ENCODE measurements at regions not wholly inside any gene's neighbourhood (a gene's known extent, or its start where the extent isn't known, plus 50 kb on each side); places are given as distances from the start of the nearest gene placed in this dataset.

DNA sequence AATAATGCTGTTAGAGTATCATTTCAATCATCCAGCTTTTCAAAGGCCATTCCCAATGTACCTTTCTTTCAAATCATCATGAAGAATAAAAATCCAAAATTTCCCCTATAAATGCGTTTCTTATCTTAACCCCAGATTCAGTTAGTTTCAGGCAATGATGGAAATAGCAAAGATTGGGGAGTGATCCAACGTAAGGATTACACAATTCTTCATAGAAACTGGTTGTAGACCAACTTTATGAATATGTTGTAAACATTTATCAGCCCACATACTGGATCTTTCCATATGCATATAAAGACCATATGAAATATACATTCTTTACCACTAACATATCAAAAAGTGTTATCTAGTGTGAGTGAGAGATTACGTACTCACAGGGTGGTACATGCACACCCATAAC, 92.7 kb downstream of the ZC3H11B start:
- no peak for DNase-seq

DNA sequence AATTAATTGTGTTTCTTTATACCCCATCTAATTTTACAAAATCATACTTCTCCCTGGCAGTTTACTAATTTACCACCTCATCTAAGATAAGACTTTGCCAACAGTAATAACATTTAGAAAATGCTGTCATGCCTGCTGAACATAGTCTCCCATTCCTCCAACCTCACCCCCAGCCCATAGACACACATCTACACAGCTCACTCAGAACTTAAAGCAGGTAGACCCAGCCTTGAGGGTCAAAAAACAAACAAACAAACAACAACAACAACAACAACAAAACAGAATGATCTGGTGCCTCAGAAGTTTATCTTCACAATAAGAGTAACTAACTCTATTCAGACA, 94.0 kb downstream of the ZC3H11B start:
- DNase-seq = no peak

DNA sequence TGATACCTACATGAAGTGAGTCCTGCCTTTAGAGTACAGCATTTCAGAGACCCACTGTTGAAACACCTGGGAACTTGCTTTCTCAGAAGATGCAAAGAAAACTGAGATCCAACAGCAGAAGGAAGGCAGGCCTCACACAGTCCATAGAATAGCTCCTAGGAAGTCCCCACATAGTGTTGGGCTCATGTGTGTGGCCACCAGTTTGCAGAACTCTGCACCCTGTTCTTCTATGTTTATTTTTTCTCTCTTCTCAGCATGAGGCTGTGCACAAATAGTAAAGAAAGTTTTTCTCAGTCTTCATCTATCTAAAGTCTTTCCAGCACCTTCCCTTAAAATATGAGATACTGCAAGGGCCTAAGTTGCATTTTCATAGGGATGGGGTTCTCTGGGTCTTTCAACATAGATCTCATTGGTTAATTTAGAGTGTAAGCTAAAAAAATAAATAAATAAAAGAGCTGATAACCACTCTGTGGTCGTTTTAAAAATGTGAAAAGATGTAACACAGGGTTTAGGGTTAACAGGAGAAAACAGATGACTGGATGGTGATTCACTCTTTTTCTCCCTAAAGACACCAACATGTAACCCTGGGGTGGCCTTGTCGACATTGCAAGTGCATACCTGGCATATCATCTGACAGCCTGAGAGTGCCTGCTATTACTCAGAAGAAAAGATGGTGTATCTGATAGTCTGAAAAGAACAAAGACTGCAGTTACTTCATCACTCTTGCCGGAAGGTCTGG, 94.6 kb downstream of the ZC3H11B start:
- no peak for DNase-seq

GRCh38 chr1:219517031-219517430, 95.9 kb downstream of the ZC3H11B start:
- no peak for DNase-seq

DNA sequence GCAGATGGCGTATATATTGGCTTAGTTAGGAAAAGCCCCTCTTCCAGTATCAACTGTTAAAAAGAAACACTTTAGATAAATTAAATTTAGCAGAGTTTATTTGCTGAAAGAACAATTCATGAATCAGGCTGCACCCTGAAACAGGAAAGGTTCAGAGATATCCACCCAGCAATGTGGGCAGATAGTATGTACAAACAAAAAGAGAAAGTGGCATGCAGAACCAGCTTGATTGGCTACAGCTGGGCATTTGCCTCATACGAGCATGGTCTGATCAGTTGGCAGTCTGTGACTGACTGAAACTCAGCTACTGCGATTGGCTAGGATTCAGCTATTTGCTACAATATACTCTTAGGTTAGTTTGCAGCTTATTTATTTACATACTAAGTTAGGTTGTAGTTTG, 98.2 kb downstream of the ZC3H11B start:
- DNase-seq = no peak

- DNase-seq = no peak
These were observed 105.5 kb downstream of the ZC3H11B start for GRCh38 chr1:219507437-219507836.

DNA sequence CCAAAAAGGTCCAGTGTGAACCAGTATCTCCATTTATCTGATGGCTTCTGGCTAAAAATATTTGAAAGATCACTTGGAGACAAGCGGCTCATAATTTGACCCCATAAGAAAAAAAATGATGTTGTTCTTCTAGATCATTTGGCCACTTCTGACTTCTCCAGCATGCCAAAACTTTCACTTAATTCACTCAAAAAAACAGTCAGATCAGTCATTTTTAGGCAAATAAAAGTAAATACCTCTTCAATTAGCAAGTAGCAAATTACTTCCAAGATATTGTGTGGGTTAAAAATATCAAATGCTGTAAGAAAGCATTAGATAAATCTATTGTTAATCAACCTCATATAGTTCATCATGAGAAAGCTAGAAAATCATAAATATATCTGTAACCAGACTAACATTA, 106.0 kb downstream of the ZC3H11B start:
- no peak for DNase-seq

DNA sequence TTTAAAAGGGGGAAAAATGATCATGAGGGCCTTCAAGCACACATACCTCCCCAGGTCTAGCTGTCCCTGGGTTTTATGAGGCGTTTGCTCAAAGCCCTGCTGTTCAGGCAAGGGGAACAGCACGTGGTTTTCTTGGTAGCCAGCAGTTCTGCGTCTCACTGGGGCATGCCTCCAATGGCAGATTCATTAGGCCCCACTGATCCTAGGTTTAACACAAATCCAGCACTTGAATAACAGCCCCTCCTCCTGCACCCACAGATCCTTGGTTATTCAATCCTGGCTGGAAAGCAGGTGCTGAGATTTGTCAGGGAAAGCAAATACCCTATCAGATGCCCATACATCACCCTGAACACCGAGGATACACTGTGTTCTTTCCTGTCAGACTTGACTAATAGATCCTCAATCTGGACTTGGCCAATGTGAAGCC, 106.4 kb downstream of the ZC3H11B start:
- DNase-seq = no peak

DNA sequence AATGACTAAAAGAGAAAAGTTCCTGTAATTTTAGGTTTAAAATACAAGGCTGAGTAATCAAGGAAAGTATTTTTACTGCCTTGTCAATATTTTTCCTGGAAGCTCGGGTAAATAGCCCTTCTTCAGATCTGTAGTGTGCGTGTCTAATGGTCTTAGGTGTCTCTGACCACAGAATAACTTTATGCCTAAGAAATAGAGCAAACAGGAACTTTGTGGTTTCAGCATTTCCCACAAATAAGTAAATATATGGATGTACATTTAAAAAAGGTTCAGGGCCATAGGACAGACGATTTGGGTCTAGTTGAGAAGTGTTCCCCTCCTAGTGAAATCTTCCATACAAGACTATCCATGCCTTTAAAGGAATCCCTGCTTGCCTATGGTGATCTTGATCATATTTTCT, 107.0 kb downstream of the ZC3H11B start:
- no peak for DNase-seq

DNA sequence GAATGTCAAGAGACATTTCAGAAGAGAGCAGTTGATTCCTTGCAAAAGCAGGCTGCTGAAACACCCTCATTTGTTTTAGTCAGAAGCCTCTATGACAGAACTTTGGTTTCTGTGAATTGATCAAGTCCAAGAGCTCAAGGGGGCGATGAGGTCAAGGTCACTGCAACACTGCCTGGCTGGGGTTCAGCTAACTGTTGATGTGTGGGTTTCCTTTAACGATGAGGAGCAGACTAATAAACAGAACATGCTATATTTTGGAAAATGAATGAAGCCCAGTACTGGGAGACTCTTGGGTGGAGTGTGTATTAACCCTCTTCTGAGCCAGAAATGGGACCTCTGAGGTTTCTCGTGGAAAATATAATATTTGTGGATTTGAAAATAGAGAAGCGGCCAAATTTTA, 109.3 kb downstream of the ZC3H11B start:
- DNase-seq = no peak

- DNase-seq = no peak
These were observed 112.5 kb downstream of the ZC3H11B start for GRCh38 chr1:219500327-219500897.

GRCh38 chr1:219498666-219499065, 114.2 kb downstream of the ZC3H11B start:
- no peak for DNase-seq

DNA sequence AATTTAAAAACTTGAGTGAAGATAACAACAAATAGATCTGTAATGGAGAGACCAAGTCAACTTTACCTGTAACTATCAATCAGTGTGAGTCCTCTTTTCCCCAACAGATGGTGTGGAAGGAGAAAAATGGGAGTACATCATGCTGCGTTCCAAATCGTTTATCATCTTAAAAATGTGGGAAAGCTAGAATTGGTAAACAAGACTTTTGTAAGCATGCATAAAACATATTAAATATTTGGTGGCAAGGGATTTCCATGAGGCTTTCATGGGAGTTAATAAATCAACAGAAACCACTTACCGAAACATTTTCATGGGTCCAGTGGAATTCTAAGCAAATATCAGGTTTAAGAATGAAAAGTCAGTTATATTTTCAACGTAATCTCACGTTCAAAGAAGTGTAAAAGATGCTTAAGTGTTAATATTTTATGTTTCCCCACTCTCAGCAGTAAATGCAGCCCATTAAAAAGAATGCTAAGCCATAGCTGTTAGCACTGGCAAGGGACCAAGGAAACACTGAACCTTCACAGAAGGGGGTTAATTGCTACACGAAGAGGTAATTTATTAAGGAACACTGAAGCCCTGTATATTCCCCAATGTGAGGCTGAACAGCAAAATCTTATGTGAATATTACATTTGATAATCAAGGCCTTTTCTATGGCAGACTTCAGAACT, 117.0 kb downstream of the ZC3H11B start:
- no peak for DNase-seq

- no peak for DNase-seq
These were observed 120.2 kb downstream of the ZC3H11B start for GRCh38 chr1:219492717-219493116.

DNA sequence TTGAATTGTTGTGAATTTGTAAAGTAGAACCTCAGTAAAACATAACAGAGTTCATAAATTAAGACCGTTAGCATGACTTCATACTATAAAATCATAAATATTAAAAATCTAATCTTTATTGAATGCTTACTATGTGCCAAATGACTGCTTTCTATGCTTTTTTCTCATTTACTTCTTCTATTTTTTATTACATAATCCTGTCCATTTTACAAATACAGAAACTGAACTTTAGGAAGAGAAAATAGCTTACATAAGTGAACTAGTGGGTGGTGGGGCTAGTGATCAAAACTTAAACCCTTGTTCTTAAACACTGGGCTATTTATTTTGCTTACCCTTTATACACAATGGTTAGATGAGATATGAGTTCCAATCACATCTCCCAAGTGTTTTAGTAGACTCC, 122.3 kb downstream of the ZC3H11B start:
- DNase-seq = no peak

DNA sequence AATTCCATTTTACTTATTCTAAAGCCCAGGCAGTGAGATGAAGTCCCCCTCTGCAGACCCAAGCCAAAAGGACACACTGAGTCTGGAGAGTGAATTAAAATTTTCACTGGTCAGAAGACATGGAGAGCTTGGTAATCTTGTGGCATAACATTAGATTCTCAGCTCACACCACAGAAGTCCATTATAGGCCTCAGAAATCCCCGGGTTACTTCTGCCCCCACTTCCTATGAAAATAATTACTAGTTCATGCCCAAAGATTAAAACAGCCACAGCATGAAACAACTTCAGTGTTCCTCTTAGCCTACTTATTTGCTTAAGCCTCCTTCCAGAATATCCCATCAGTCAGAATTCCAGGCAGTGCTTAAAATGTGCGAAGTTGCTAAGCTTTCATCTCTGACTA, 123.3 kb downstream of the ZC3H11B start:
- peak; percentile 55 for DNase-seq

DNA sequence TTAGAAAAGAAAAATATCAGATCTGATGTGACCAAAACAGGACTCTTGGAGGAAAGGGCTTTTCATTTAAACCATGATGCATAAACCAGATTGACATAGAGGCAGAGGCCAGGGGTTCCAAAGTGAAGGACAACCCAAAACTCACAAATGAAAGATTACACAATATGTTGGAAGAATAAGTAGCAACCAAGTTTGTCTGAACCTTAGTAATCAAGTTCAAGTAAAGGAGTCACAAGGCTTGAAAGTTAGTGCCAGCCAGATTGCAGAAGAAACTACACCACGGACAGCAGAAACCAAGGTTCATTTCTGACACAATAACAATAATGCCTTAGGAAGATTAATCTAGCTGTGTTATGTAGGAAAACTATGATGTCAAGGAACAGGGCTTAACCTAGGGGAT, 124.6 kb downstream of the ZC3H11B start:
- DNase-seq = no peak

- no peak for DNase-seq
These were observed 129.4 kb downstream of the ZC3H11B start for GRCh38 chr1:219483530-219483929.

- no peak for DNase-seq
These were observed 132.9 kb downstream of the ZC3H11B start for GRCh38 chr1:219480011-219480410.

GRCh38 chr1:219478811-219479210, 134.1 kb downstream of the ZC3H11B start:
- DNase-seq = no peak

DNA sequence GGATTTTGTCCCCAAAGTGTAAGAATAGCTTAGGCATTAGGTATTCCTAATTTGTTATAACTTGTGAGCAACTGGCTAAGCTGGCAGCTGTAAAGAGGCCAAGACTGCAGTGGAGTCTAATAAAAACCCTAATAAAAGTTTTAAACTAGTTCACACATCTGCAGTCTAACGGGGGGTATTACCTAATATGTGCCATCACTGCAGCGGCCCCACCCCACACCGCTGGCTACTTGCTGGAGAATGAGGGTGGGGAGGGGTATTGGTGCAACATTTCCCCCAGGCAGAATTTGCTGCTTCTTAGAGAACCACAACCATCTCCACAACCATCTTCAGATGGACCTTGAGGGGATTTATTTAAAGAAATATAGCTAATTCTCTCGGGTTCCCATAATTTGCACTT, 135.0 kb downstream of the ZC3H11B start:
- DNase-seq = no peak

GRCh38 chr1:219476716-219477115, 136.2 kb downstream of the ZC3H11B start:
- no peak for DNase-seq

DNA sequence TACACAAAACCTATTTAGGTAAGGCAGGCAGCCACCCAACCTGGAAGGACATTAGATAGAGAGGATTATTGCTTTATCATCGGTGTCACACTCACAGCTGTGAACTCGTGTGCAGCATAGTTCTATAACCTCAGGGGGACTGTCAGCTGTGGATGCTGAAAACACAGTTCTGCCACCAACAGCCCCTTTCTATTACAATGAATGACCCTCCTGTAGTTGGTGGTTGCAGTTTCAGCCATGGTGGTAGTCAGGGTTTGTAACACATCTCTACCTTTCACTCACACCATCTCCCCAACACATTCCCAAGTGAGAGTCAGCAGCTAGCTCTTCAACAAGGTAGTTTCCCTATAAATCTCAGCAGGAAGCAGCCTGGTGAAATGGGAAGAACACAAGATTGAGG, 136.8 kb downstream of the ZC3H11B start:
- no peak for DNase-seq

DNA sequence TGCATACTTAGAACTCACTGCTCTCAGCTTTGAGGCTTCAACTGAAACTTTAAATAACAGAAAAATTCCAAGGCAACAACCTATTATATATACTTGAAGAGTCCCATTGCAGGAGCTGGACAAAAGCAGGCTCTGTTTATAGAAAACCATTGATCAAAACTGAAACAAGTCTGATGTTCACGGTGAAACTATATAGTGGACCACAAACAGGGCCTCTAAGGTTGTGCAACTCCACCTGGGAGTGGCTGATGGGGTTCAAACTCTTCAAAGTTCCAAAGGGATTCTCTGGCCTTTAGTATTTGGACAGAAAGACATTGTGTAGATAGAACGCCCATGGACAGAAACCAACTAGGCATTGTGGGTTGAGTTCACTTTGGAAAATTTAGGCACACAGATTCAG, 140.3 kb downstream of the ZC3H11B start:
- no peak for DNase-seq

- no peak for DNase-seq
These were observed 145.4 kb downstream of the ZC3H11B start for GRCh38 chr1:219467524-219467923.
